Left lung (tissue), 4 donors: ENCODE measurements at regions not wholly inside any gene's neighbourhood (a gene's known extent, or its start where the extent isn't known, plus 50 kb on each side); places are given as distances from the start of the nearest gene placed in this dataset.

Experiments
- ATAC-seq: fragments of 200-7000 bp; cut with Tn5 transposase; one replicate; pipeline ENCODE4 v1.9.1; 2020; ENCODE audit warnings: moderate library complexity
- DNase-seq, 4 donors: peaks; one replicate each; pipeline ENCODE4 v3.0.0-alpha.2; 2013 to 2020
- H3K27ac ChIP-seq, 2 donors: fragments of 200-600 bp; sonication (generic) in 1 of 2; one replicate each; pipeline versions ENCODE4 v1.5.0 to v1.8.0; 2020 to 2021
- H3K27me3 ChIP-seq, 2 donors: fragments of 200-600 bp; sonication (generic) in 1 of 2; one replicate each; pipeline versions ENCODE4 v1.5.0 to v1.8.0; 2020 to 2021
- H3K36me3 ChIP-seq, 2 donors: fragments of 200-600 bp; sonication (generic) in 1 of 2; one replicate each; pipeline versions ENCODE4 v1.5.0 to v1.8.0; 2020 to 2021
- H3K4me1 ChIP-seq, 2 donors: fragments of 200-600 bp; one replicate each; pipeline ENCODE4 v1.8.0; 2021
- H3K4me3 ChIP-seq, 2 donors: fragments of 200-600 bp; sonication (generic) in 1 of 2; one replicate each; pipeline versions ENCODE4 v1.5.0 to v1.8.0; 2020 to 2021; ENCODE audit warnings: mild to moderate bottlenecking in 1 of 2
- H3K9me3 ChIP-seq, 2 donors: fragments of 200-600 bp; sonication (generic) in 1 of 2; one replicate each; pipeline versions ENCODE4 v1.5.0 to v1.8.0; 2020 to 2021
- intact Hi-C, 2 donors: fragments of 100-400 bp; cut with DNase I; formaldehyde crosslinking; loops; one replicate each; pipeline versions ENCODE4 v1.11.2 to v1.14.2; 2022
- TF ChIP-seq, protein P1 (sequence below), 2 donors: fragments of 200-600 bp; sonication (generic) in 1 of 2; IDR thresholded peaks; one replicate each; pipeline versions ENCODE4 v1.5.0 to v1.8.0; 2021; ENCODE audit warnings: antibody characterized with exemption in 2 of 2
- donor health status: DM: no; HTN: yes; CAD: no.
- donor health status: DM: no; HTN: no; CAD: no.

DNA sequence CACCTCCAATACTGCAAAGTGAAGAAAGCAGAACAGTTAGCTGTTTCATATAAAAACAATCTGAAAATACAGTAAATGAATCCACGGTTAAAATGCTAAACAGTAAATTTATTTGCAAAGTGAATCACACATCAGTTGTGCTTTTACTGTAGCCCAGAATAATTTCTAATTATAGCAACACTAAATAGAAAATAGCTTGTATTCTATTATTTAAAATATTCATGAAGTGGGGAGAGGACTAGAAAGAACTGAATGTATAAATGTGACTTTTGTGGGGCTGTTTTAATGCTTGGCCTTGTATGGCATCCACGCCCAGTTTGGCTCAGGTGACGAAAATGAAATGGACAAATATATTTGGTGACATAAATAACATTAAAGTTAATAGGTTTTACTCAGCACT lies 148.2 kb downstream of the ATP23 start:
- H3K4me3 ChIP-seq = no peak overlapping the region
- DNase-seq (no peak), ATAC-seq (no peak)
- no peak overlapping the region for H3K27ac ChIP-seq
- no peaks in the 10 kb centered on the region for H3K4me1 ChIP-seq
- TF ChIP-seq, protein P1, sequence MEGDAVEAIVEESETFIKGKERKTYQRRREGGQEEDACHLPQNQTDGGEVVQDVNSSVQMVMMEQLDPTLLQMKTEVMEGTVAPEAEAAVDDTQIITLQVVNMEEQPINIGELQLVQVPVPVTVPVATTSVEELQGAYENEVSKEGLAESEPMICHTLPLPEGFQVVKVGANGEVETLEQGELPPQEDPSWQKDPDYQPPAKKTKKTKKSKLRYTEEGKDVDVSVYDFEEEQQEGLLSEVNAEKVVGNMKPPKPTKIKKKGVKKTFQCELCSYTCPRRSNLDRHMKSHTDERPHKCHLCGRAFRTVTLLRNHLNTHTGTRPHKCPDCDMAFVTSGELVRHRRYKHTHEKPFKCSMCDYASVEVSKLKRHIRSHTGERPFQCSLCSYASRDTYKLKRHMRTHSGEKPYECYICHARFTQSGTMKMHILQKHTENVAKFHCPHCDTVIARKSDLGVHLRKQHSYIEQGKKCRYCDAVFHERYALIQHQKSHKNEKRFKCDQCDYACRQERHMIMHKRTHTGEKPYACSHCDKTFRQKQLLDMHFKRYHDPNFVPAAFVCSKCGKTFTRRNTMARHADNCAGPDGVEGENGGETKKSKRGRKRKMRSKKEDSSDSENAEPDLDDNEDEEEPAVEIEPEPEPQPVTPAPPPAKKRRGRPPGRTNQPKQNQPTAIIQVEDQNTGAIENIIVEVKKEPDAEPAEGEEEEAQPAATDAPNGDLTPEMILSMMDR (IDR thresholded peaks at IDR 0.05) = no peak
- H3K27me3 ChIP-seq = no peaks in the 10 kb centered on the region
- no peaks in the 10 kb centered on the region for H3K36me3 ChIP-seq
- H3K9me3 ChIP-seq = no peaks in the 10 kb centered on the region
- intact Hi-C loops = no loop called here

DNA sequence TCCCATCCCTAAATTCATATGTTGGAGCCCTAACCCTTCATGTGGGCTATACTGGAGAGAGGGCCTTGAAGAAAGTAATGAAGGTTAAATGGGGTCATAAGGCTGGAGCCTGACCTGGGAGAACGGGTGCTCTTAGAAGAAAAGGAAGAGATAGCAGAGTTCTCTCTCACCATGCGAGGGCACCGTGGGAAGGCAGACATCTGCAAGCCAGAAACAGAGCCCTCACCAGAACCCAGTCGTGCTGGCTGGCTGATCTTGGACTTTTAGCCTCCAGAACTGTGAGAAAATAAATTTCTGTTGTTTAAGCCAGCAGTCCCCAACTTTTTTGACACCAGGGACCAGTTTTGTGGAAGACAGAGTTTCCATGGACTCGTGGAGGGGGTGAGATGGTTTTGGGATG lies 149.3 kb downstream of the ATP23 start:
- DNase-seq (no peak), ATAC-seq (no peak)
- intact Hi-C loops = no loop called here

DNA sequence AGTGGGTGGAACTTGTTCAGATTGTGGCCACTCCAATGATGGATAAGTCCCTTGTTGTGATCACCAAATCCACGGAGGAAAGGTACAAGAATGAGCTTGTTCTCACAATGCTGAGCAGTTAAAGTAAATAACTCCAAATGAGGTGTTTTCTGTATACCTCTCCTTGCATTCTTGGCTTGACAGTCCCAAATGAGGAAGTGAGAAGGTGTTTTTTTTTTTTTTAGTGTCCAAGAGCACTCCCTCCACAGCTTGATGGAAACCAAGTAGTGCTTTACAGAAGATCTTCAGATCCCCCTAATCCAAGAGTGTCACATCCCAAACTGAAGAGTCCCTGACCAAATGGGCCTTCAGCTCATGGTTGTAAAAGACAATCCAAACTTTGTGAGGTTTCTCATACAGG lies 153.6 kb downstream of the ATP23 start:
- no peak overlapping the region for H3K27ac ChIP-seq
- DNase-seq (no peak), ATAC-seq (no peak)
- H3K4me3 ChIP-seq = no peak overlapping the region
- no peaks in the 10 kb centered on the region for H3K27me3 ChIP-seq
- H3K9me3 ChIP-seq = no peaks in the 10 kb centered on the region
- H3K36me3 ChIP-seq = no peaks in the 10 kb centered on the region
- intact Hi-C loops = no loop called here
- no peaks in the 10 kb centered on the region for H3K4me1 ChIP-seq
- TF ChIP-seq, protein P1 (IDR thresholded peaks at IDR 0.05) = no peak

More for the DNA sequence above, 149.3 kb downstream of the ATP23 start:
- Histone ChIP-seq H3K27me3 (no peaks in the 10 kb centered on the region), H3K4me1 (no peaks in the 10 kb centered on the region), H3K4me3 (no peak overlapping the region), H3K36me3 (no peaks in the 10 kb centered on the region), H3K27ac (no peak overlapping the region), H3K9me3 (no peaks in the 10 kb centered on the region)
- TF ChIP-seq, protein P1 (IDR thresholded peaks at IDR 0.05) = no peak

DNA sequence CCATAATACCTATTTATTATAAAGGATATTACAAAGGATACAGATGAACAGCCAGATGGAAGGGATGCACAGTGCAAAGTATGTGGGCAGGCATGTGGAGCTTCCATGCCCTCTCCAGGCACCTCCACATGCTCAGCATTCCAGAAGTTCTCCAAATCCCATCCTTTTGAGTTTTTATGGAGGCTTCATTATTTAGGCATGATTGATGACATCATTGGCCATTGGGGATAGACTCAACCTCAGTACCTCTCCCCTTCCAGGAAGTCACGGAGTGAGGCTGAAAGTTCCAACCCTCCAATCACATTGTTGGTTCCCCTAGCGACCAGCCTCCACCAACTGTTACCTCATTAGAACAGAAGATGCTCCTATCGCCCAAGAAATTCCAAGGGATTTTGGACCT lies 156.4 kb downstream of the ATP23 start:
- no peaks in the 10 kb centered on the region for H3K36me3 ChIP-seq
- no peak for DNase-seq
- H3K4me3 ChIP-seq = no peak overlapping the region
- TF ChIP-seq, protein P1 (IDR thresholded peaks at IDR 0.05) = no peak
- no peak overlapping the region for H3K27ac ChIP-seq
- H3K9me3 ChIP-seq = peaks cover 0 to 4% of the 10 kb centered on the region in 2 donors
- intact Hi-C loops = no loop called here
- no peaks in the 10 kb centered on the region for H3K27me3 ChIP-seq
- ATAC-seq = no peak
- no peaks in the 10 kb centered on the region for H3K4me1 ChIP-seq

DNA sequence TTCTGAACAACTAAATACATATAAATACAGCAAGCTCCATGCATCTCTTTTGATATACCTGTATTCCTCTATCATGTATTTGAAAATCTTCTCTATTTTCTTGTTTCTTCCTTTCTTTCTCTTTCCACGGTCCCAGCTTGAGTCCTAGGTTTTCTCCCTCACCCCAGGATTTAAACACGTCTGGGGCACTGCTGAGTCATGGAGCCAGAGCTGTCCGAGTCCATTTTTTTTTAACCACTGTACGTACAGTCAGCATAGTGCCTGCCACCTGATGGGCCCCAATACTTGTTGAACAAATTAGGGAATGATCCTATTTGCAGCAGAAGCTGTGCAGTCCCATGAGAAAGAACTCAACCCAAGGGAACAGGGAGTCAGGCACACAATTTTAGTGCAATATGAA lies 158.1 kb downstream of the ATP23 start:
- Histone ChIP-seq H3K9me3 (peaks cover 0 to 4% of the 10 kb centered on the region in 2 donors), H3K27me3 (no peaks in the 10 kb centered on the region), H3K27ac (no peak overlapping the region), H3K4me3 (no peak overlapping the region), H3K4me1 (no peaks in the 10 kb centered on the region), H3K36me3 (no peaks in the 10 kb centered on the region)
- no peak for ATAC-seq
- TF ChIP-seq, protein P1 (IDR thresholded peaks at IDR 0.05) = no peak
- intact Hi-C loops = no loop called here
- DNase-seq = no peak
